ENCODE measurements at regions not wholly inside any gene's neighbourhood (a gene's known extent, or its start where the extent isn't known, plus 50 kb on each side); places are given as distances from the start of the nearest gene placed in this dataset.
"Not testable (repeated sequence)": the region's sequence is repeated elsewhere in the genome, so short reads cannot be mapped to it uniquely, and the experiment has no call there.

DNA sequence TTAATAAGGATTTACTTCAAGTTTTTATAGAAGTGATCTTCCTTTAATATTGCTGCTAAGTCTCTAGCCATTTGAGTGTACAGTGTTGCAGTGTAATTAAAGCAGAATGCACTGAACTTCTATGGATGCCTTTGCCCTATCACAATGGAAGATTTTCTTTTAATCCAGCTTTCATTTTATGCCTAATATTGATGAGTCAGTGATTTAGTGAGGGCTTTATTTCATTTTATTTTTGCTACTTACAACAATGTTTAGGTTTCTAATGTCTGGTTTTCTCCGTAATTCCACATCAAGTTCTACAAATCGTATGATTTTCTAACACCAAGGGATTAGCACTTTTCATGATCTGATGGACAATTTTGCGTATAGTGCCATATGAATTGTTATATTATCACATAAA lies 504.1 kb downstream of the PCDH11X start:
- no peak overlapping the region for H3K27ac Mint-ChIP-seq
- Histone ChIP-seq H3K4me1 (ENCODE audit: insufficient read depth, low read length) (no peaks in the 10 kb centered on the region), H3K9me3 (ENCODE audit: control insufficient read depth in 1 of 2, low read length in 2 of 2) (no peaks in the 10 kb centered on the region), H3K27me3 (ENCODE audit: insufficient read depth, low read length) (no peaks in the 10 kb centered on the region), H3K4me3 (ENCODE audit: low read length in 2 of 2) (no peak overlapping the region), H3K36me3 (ENCODE audit: insufficient read depth, low read length) (no peaks in the 10 kb centered on the region), H3K27ac (ENCODE audit: low read depth, low read length) (no peak overlapping the region)
- H3K27me3 Mint-ChIP-seq: no peaks in the 10 kb centered on the region
- CTCF ChIA-PET (ENCODE audit: partially characterized antibody): no interaction called here
- intact Hi-C loops (cut with micrococcal nuclease): no loop called here
- no peak overlapping the region for H3K4me3 Mint-ChIP-seq
- POLR2A ChIA-PET (ENCODE audit: partially characterized antibody): no interaction called here
- peaks cover 0 to 2% (median 0%) of the 10 kb centered on the region in 8 donors for H3K9me3 Mint-ChIP-seq
- no peak for DNase-seq
- no peaks in the 10 kb centered on the region for H3K4me1 Mint-ChIP-seq
- H3K36me3 Mint-ChIP-seq: no peaks in the 10 kb centered on the region

- CTCF ChIA-PET (ENCODE audit: partially characterized antibody): not testable (repeated sequence)
These were observed 518.9 kb downstream of the PCDH11X start for GRCh38 chrX:92298067-92298466.

GRCh38 chrX:92333194-92333593 lies 554.0 kb downstream of the PCDH11X start:
- H3K27ac ChIP-seq (ENCODE audit: low read depth, low read length); H3K27ac Mint-ChIP-seq; CTCF ChIA-PET (ENCODE audit: partially characterized antibody); POLR2A ChIA-PET (ENCODE audit: partially characterized antibody); H3K27me3 Mint-ChIP-seq; intact Hi-C loops (cut with micrococcal nuclease); H3K4me3 Mint-ChIP-seq; H3K27me3 ChIP-seq (ENCODE audit: insufficient read depth, low read length); H3K36me3 ChIP-seq (ENCODE audit: insufficient read depth, low read length); H3K4me1 ChIP-seq (ENCODE audit: insufficient read depth, low read length); H3K36me3 Mint-ChIP-seq; H3K9me3 Mint-ChIP-seq; H3K4me1 Mint-ChIP-seq; H3K4me3 ChIP-seq (ENCODE audit: low read length in 2 of 2); DNase-seq; H3K9me3 ChIP-seq (ENCODE audit: control insufficient read depth in 1 of 2, low read length in 2 of 2): not testable (repeated sequence)

More at GRCh38 chrX:92298067-92298466, 518.9 kb downstream of the PCDH11X start:
- H3K36me3 Mint-ChIP-seq; H3K9me3 ChIP-seq (ENCODE audit: control insufficient read depth in 1 of 2, low read length in 2 of 2); POLR2A ChIA-PET (ENCODE audit: partially characterized antibody); H3K4me3 Mint-ChIP-seq; H3K27ac Mint-ChIP-seq; H3K9me3 Mint-ChIP-seq; H3K27me3 Mint-ChIP-seq; H3K36me3 ChIP-seq (ENCODE audit: insufficient read depth, low read length); H3K27me3 ChIP-seq (ENCODE audit: insufficient read depth, low read length); H3K4me3 ChIP-seq (ENCODE audit: low read length in 2 of 2); H3K27ac ChIP-seq (ENCODE audit: low read depth, low read length); H3K4me1 ChIP-seq (ENCODE audit: insufficient read depth, low read length); DNase-seq; intact Hi-C loops (cut with micrococcal nuclease); H3K4me1 Mint-ChIP-seq: not testable (repeated sequence)

GRCh38 chrX:92351065-92351464 lies 571.9 kb downstream of the PCDH11X start:
- H3K27ac ChIP-seq (ENCODE audit: low read depth, low read length); DNase-seq; CTCF ChIA-PET (ENCODE audit: partially characterized antibody); POLR2A ChIA-PET (ENCODE audit: partially characterized antibody); H3K36me3 Mint-ChIP-seq; H3K4me1 Mint-ChIP-seq; H3K36me3 ChIP-seq (ENCODE audit: insufficient read depth, low read length); H3K4me1 ChIP-seq (ENCODE audit: insufficient read depth, low read length); H3K9me3 Mint-ChIP-seq; H3K9me3 ChIP-seq (ENCODE audit: control insufficient read depth in 1 of 2, low read length in 2 of 2); H3K4me3 ChIP-seq (ENCODE audit: low read length in 2 of 2); intact Hi-C loops (cut with micrococcal nuclease); H3K27ac Mint-ChIP-seq; H3K27me3 Mint-ChIP-seq; H3K4me3 Mint-ChIP-seq; H3K27me3 ChIP-seq (ENCODE audit: insufficient read depth, low read length): not testable (repeated sequence)

GRCh38 chrX:92351511-92351910 lies 572.3 kb downstream of the PCDH11X start:
- Mint-ChIP-seq H3K4me1 (no peaks in the 10 kb centered on the region), H3K4me3 (no peak overlapping the region), H3K36me3 (no peaks in the 10 kb centered on the region), H3K9me3 (peaks cover 0 to 1% (median 0%) of the 10 kb centered on the region in 8 donors), H3K27me3 (no peaks in the 10 kb centered on the region), H3K27ac (no peak overlapping the region)
- intact Hi-C loops (cut with micrococcal nuclease): no loop called here
- ChIA-PET CTCF (ENCODE audit: partially characterized antibody) (no interaction called here), POLR2A (ENCODE audit: partially characterized antibody) (no interaction called here)
- H3K36me3 ChIP-seq (ENCODE audit: insufficient read depth, low read length): no peaks in the 10 kb centered on the region
- no peak for DNase-seq
- H3K4me3 ChIP-seq (ENCODE audit: low read length in 2 of 2): no peak overlapping the region
- no peaks in the 10 kb centered on the region for H3K27me3 ChIP-seq (ENCODE audit: insufficient read depth, low read length)
- no peaks in the 10 kb centered on the region for H3K9me3 ChIP-seq (ENCODE audit: control insufficient read depth in 1 of 2, low read length in 2 of 2)
- no peak overlapping the region for H3K27ac ChIP-seq (ENCODE audit: low read depth, low read length)
- no peaks in the 10 kb centered on the region for H3K4me1 ChIP-seq (ENCODE audit: insufficient read depth, low read length)
